ENCODE measurements at regions not wholly inside any gene's neighbourhood (a gene's known extent, or its start where the extent isn't known, plus 50 kb on each side); places are given as distances from the start of the nearest gene placed in this dataset.
A peak's percentile ranks its signal among the peaks of the same experiment; 100 is the strongest.
"Not testable (repeated sequence)": the region's sequence is repeated elsewhere in the genome, so short reads cannot be mapped to it uniquely, and the experiment has no call there.

- DNase-seq (ENCODE audit: extremely low read depth, low read depth): not testable (repeated sequence)
Measured at GRCh38 chr2:89196719-89197118, 505.2 kb downstream of the RPIA start.

GRCh38 chr2:89198026-89198425 lies 506.6 kb downstream of the RPIA start:
- not testable (repeated sequence) for DNase-seq (ENCODE audit: extremely low read depth, low read depth)

- DNase-seq (ENCODE audit: extremely low read depth, low read depth): not testable (repeated sequence)
Measured at GRCh38 chr2:89199453-89200246, 508.2 kb downstream of the RPIA start.

DNA sequence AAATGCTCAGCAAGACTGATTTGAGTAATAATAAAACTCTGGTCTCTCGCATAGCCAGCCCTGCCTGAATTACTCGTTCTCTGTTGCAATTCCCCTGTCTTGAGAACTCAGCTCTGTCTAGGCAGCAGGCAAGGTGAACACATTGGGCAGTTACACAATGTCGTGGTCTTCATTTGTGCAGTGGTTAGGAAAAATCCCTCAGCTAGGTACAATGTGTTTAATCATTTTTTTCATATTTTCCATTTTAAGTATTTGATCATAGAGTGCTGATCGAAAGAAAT lies 508.7 kb downstream of the RPIA start:
- not testable (repeated sequence) for DNase-seq (ENCODE audit: extremely low read depth, low read depth)

DNA sequence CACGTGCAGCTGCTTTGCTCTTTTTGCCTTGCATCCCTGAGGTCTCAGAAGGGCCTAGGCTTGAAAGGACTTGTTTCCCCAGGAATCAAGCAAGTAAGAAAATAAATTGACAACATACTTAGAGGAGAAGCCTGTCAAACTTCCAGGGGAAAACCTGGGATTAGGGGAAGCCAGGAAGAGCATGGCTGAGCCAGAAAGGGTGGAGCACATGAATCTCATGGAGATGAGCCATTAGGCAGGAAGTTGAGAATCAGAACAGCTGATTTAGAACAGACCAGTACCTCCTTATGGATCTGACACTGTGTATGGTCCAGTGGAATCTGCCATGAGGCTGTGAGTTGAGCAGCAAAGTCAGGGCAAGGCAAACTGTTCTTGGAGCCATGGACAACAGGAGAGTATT lies 511.0 kb downstream of the RPIA start:
- not testable (repeated sequence) for DNase-seq (ENCODE audit: extremely low read depth, low read depth)

GRCh38 chr2:89205153-89205552 lies 513.7 kb downstream of the RPIA start:
- peak; percentile 31 for TF ChIP-seq CTCF (IDR thresholded peaks at IDR 0.05; ENCODE audit: low read depth, low read length)
- not testable (repeated sequence) for DNase-seq (ENCODE audit: extremely low read depth, low read depth)

GRCh38 chr2:89208144-89208932 lies 516.9 kb downstream of the RPIA start:
- peak; percentile 20 for DNase-seq (ENCODE audit: extremely low read depth, low read depth)

- peak; percentile 9 for TF ChIP-seq CTCF (IDR thresholded peaks at IDR 0.05; ENCODE audit: low read depth, low read length)
- DNase-seq (ENCODE audit: extremely low read depth, low read depth): not testable (repeated sequence)
Measured at GRCh38 chr2:89213151-89213550, 521.7 kb downstream of the RPIA start.

DNA sequence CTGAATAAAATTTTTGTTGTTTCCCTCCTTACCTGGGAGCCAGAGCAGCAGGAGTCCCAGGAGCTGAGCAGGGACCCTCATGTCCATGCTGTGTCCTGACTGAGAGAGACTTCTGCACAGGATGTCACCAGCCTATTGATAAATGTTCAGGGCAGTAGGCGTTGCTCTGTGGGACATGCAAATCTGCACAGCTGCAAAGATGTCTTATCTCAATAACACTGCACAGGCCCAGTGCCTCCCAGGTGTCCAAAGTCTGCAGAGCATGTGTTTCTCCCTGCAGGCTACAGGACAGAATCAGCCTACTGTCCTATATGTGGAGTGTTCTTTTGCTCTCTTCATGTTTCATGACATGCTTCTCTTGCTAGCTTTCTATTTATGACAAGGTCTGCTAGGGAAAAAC lies 522.3 kb downstream of the RPIA start:
- not testable (repeated sequence) for DNase-seq (ENCODE audit: extremely low read depth, low read depth)

DNA sequence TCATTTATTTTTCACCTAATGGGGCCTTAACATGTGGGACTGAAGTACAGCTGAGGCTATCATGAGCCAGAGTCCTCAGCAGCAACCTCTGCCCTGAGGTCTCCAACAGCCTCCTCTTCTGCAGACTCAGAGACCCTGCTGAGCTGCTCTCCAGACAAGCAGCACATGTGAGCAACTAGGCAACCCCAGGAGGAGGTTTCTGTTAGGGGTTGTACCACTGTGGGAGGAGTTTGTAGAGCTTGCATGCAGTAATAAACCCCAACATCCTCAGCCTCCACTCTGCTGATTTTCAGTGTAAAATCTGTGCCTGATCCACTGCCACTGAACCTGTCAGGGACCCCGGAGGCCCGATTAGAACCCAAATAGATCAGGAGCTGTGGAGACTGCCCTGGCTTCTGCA lies 530.0 kb downstream of the RPIA start:
- DNase-seq (ENCODE audit: extremely low read depth, low read depth): not testable (repeated sequence)

GRCh38 chr2:89222063-89222732 lies 530.7 kb downstream of the RPIA start:
- DNase-seq (ENCODE audit: extremely low read depth, low read depth): not testable (repeated sequence)

GRCh38 chr2:89224803-89225202 lies 533.3 kb downstream of the RPIA start:
- DNase-seq (ENCODE audit: extremely low read depth, low read depth): not testable (repeated sequence)

DNA sequence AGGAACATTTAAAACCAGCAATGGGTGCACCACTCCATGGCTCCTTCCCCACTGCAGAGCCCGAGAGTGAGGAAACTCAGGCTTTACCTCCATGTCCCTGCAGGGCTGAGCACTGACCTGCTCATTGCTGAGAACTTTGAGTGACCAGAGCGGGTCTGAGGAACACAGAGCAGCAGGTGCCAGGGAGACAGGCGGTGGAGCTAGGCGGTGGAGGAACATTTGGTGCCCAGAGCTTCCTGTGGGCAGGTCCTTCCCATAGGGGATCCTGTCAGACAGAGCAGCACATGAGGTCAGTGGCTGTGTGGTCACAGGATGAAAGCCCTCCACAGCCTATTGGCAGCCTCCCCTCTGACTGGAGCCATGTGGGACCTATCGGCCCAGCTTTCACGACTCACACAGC lies 538.5 kb downstream of the RPIA start:
- not testable (repeated sequence) for DNase-seq (ENCODE audit: extremely low read depth, low read depth)

GRCh38 chr2:89231241-89231640 lies 539.8 kb downstream of the RPIA start:
- not testable (repeated sequence) for DNase-seq (ENCODE audit: extremely low read depth, low read depth)

DNA sequence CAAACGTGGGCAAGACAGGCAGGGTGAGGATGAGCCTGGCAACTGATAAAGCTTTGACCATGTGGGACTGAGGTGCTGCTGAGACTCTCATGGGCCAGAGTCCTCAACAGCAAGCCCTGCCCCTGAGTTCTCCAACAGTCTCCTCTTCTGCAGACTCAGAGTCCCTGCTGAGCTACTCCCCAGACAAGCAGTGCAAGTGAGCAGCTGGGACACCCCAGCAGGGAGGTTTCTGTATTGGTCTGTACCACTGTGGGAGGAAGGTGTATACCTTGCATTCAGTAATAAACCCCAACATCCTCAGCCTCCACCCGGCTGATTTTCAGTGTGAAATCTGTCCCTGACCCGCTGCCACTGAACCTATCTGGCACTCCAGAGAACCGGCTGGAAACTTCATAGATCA lies 542.5 kb downstream of the RPIA start:
- not testable (repeated sequence) for DNase-seq (ENCODE audit: extremely low read depth, low read depth)

- DNase-seq (ENCODE audit: extremely low read depth, low read depth): not testable (repeated sequence)
Measured at GRCh38 chr2:89234818-89235466, 543.5 kb downstream of the RPIA start.

GRCh38 chr2:89236832-89237450 lies 545.5 kb downstream of the RPIA start:
- DNase-seq (ENCODE audit: extremely low read depth, low read depth): not testable (repeated sequence)

DNA sequence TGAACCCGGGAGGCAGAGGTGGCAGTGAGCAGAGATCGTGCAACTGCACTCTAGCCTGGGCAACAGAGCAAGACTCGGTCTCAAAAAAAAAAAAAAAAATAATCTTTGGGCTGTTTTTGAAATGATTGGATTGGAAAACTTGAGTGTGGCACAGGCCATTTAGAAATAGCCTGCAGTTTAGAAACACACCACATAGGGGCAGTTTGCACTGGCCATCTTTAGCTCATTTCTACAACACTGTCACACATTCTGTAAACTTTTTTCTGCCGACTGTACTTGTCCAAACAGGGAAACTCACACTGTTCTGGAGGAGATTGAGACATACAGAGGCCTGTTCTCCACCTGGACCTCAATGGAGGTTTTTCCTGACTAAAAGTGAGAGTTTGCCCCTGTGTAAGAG lies 546.3 kb downstream of the RPIA start:
- not testable (repeated sequence) for DNase-seq (ENCODE audit: extremely low read depth, low read depth)
